ENCODE measurements at regions not wholly inside any gene's neighbourhood (a gene's known extent, or its start where the extent isn't known, plus 50 kb on each side); places are given as distances from the start of the nearest gene placed in this dataset.

- Histone ChIP-seq H3K36me3 (no peaks in the 10 kb centered on the region), H3K4me1 (no peaks in the 10 kb centered on the region), H3K27me3 (no peaks in the 10 kb centered on the region), H3K4me3 (ENCODE audit: low read depth, low read length) (no peak overlapping the region), H3K9me3 (no peaks in the 10 kb centered on the region)
- no peak for DNase-seq
- no peak for TF ChIP-seq CTCF (IDR thresholded peaks at IDR 0.05; ENCODE audit: low read depth, low read length)
Measured at GRCh38 chr10:88023676-88024075, 160.3 kb downstream of the PTEN start.

- peaks cover 6% of the 10 kb centered on the region; the same call in 1 of the 2 replicates for H3K4me1 ChIP-seq
- no peaks in the 10 kb centered on the region for H3K36me3 ChIP-seq
- no peaks in the 10 kb centered on the region for H3K9me3 ChIP-seq
- no peak overlapping the region for H3K4me3 ChIP-seq (ENCODE audit: low read depth, low read length)
- TF ChIP-seq CTCF (IDR thresholded peaks at IDR 0.05; ENCODE audit: low read depth, low read length), result no peak
- no peaks in the 10 kb centered on the region for H3K27me3 ChIP-seq
- DNase-seq, result no peak
Measured at GRCh38 chr10:88026031-88026430, 162.6 kb downstream of the PTEN start.

DNA sequence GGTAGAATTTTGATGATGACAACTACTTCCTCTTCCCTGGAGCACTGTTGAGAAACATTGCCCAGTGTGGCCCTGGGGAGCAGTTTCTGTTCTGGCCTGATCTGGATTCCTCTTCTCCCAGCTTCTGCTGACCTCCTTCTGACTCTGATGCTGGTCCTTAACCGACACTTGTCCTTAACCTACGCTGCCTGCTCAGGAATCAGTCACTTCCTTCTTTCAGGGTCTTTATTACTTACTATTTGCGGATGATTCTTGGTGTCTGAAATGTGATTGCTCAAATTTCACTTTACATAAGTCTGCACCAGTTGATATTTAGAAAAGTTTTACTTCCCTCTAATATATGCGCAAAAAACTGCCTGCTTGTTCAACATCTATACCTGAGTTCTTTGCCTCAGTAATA is 164.1 kb downstream of the PTEN start:
- no peaks in the 10 kb centered on the region for H3K27me3 ChIP-seq
- no peaks in the 10 kb centered on the region for H3K36me3 ChIP-seq
- no peak overlapping the region for H3K4me3 ChIP-seq (ENCODE audit: low read depth, low read length)
- H3K4me1 ChIP-seq, result peaks cover 6% of the 10 kb centered on the region; the same call in 1 of the 2 replicates
- no peak for DNase-seq
- TF ChIP-seq CTCF (IDR thresholded peaks at IDR 0.05; ENCODE audit: low read depth, low read length), result no peak
- no peaks in the 10 kb centered on the region for H3K9me3 ChIP-seq

DNA sequence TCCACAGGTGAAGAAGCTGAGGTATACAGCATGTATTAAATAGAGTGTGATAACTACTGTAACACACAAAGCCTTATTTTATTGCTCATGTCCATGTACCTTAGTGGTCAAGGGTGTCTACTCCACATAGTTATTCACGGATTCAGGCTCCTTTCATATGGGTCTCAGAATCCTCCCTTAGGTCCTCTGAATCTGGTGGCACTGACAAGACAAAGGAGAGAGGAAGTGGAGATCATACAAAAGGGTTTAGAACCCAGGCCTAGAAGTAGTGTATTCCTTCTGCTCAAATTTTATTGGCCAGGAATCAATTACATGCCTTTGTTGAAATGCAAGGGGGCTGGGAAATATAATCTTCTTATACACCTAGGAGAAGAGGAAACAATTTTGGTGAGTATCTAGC is 164.6 kb downstream of the PTEN start:
- Histone ChIP-seq H3K9me3 (no peaks in the 10 kb centered on the region), H3K4me1 (peaks cover 6% of the 10 kb centered on the region; the same call in 1 of the 2 replicates), H3K36me3 (no peaks in the 10 kb centered on the region), H3K4me3 (ENCODE audit: low read depth, low read length) (no peak overlapping the region), H3K27me3 (no peaks in the 10 kb centered on the region)
- TF ChIP-seq CTCF (IDR thresholded peaks at IDR 0.05; ENCODE audit: low read depth, low read length), result no peak
- DNase-seq, result no peak

- no peaks in the 10 kb centered on the region for H3K27me3 ChIP-seq
- no peak for DNase-seq
- no peak for TF ChIP-seq CTCF (IDR thresholded peaks at IDR 0.05; ENCODE audit: low read depth, low read length)
- H3K4me1 ChIP-seq, result peaks cover 6% of the 10 kb centered on the region; the same call in 1 of the 2 replicates
- H3K9me3 ChIP-seq, result no peaks in the 10 kb centered on the region
- H3K4me3 ChIP-seq (ENCODE audit: low read depth, low read length), result no peak overlapping the region
- no peaks in the 10 kb centered on the region for H3K36me3 ChIP-seq
Measured at GRCh38 chr10:88028654-88029053, 165.2 kb downstream of the PTEN start.

- no peaks in the 10 kb centered on the region for H3K9me3 ChIP-seq
- no peaks in the 10 kb centered on the region for H3K27me3 ChIP-seq
- TF ChIP-seq CTCF (IDR thresholded peaks at IDR 0.05; ENCODE audit: low read depth, low read length), result no peak
- H3K4me3 ChIP-seq (ENCODE audit: low read depth, low read length), result no peak overlapping the region
- DNase-seq, result no peak
- H3K4me1 ChIP-seq, result peaks cover 6% of the 10 kb centered on the region; the same call in 1 of the 2 replicates
- H3K36me3 ChIP-seq, result no peaks in the 10 kb centered on the region
Measured at GRCh38 chr10:88032566-88032965, 169.1 kb downstream of the PTEN start.
